ENCODE measurements at regions not wholly inside any gene's neighbourhood (a gene's known extent, or its start where the extent isn't known, plus 50 kb on each side); places are given as distances from the start of the nearest gene placed in this dataset.

- WGBS, 2 experiments (ENCODE audit: extremely low coverage in 1 of 2, insufficient coverage in 1 of 2, insufficient read length in 1 of 2, insufficient replicate concordance in 2 of 2, low coverage in 1 of 2, low lambda C conversion rate in 2 of 2, missing lambda C conversion rate in 1 of 2) = 89% methylated on average over 2 of the region's 2 CpGs; no CpG with 5 or more reads in 1 of the 2 experiments
- H3K4me3 ChIP-seq (ENCODE audit: extremely low read depth in 1 of 4, insufficient read depth in 2 of 4, low read depth in 3 of 4, low read length in 4 of 4) = no peak overlapping the region
- TF ChIP-seq CTBP2 (IDR thresholded peaks at IDR 0.05; ENCODE audit: borderline replicate concordance, insufficient read depth, insufficient read length, low read length) = no peak
- no peak for TF ChIP-seq ZNF274 (IDR thresholded peaks at IDR 0.05; ENCODE audit: borderline replicate concordance, extremely low read depth, low read length)
- no peak for TF ChIP-seq E2F6 (IDR thresholded peaks at IDR 0.05)
- no peak for TF ChIP-seq TEAD4 (IDR thresholded peaks at IDR 0.05; ENCODE audit: low read depth, low read length)
- TF ChIP-seq, protein P1, sequence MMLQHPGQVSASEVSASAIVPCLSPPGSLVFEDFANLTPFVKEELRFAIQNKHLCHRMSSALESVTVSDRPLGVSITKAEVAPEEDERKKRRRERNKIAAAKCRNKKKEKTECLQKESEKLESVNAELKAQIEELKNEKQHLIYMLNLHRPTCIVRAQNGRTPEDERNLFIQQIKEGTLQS (IDR thresholded peaks at IDR 0.05; ENCODE audit: insufficient read depth, low read depth, low read length) = no peak
- TF ChIP-seq TAF1 (IDR thresholded peaks at IDR 0.05; ENCODE audit: low read depth, low read length) = no peak
- TF ChIP-seq POU5F1 (IDR thresholded peaks at IDR 0.05; ENCODE audit: low read depth, low read length) = no peak
- TF ChIP-seq EGR1 (IDR thresholded peaks at IDR 0.05; ENCODE audit: borderline replicate concordance, low read depth, low read length) = no peak
- no peak for TF ChIP-seq SRF (IDR thresholded peaks at IDR 0.05; ENCODE audit: low read depth, low read length)
- TF ChIP-seq RNF2 (IDR thresholded peaks at IDR 0.05; ENCODE audit: borderline replicate concordance, low read depth, low read length, missing control alignments, poor library complexity, severe bottlenecking) = no peak
- no peak for TF ChIP-seq SP1 (IDR thresholded peaks at IDR 0.05; ENCODE audit: low read depth, low read length)
- no peak for TF ChIP-seq FOSL1 (IDR thresholded peaks at IDR 0.05; ENCODE audit: insufficient read depth, low read depth, low read length)
- no peak for TF ChIP-seq POLR2AphosphoS5 (IDR thresholded peaks at IDR 0.05; ENCODE audit: low read depth, low read length)
- no peak for TF ChIP-seq POLR2A (IDR thresholded peaks at IDR 0.05; ENCODE audit: control extremely low read depth in 1 of 2, low read depth in 2 of 2, low read length in 2 of 2)
These were observed 195.4 kb downstream of the LACC1 start for GRCh38 chr13:44075113-44075512.

More at GRCh38 chr13:44075113-44075512, 195.4 kb downstream of the LACC1 start:
- no peaks in the 10 kb centered on the region for H3K23me2 ChIP-seq (ENCODE audit: low read depth, low read length)
- no peak overlapping the region for H3K27ac ChIP-seq (ENCODE audit: low read depth, low read length)
- no peak overlapping the region for H2BK5ac ChIP-seq (ENCODE audit: low read depth, low read length)
- no peak overlapping the region for H2BK120ac ChIP-seq (replicated peaks; ENCODE audit: low read depth, low read length)
- ChIA-PET POLR2A (ENCODE audit: partially characterized antibody) (no interaction called here), CTCF (ENCODE audit: partially characterized antibody) (no interaction called here)
- H4K5ac ChIP-seq (ENCODE audit: insufficient read length, low read depth, low read length) = no peak overlapping the region
- H2BK15ac ChIP-seq (ENCODE audit: low read length) = no peak overlapping the region
- FAIRE-seq (no peak), DNase-seq (ENCODE audit: low read depth in 1 of 2, low spot score in 2 of 2) (no peak)
- no peaks in the 10 kb centered on the region for H3K9me3 ChIP-seq (ENCODE audit: insufficient read depth in 2 of 2, low read depth in 1 of 2, low read length in 1 of 2)
- no peaks in the 10 kb centered on the region for H3K79me1 ChIP-seq (ENCODE audit: low read depth, low read length)
- no peak overlapping the region for H4K8ac ChIP-seq (ENCODE audit: extremely low read depth, insufficient read depth, low read length)
- H3K36me3 ChIP-seq (ENCODE audit: control insufficient read depth in 2 of 4, insufficient read depth in 4 of 4, low read length in 3 of 4) = no peaks in the 10 kb centered on the region
- H3K18ac ChIP-seq (ENCODE audit: extremely low read depth, low read length) = no peak overlapping the region
- H3K79me2 ChIP-seq (ENCODE audit: control insufficient read depth in 1 of 2, insufficient read depth in 2 of 2, low read length in 2 of 2) = no peaks in the 10 kb centered on the region
- no peaks in the 10 kb centered on the region for H3K27me3 ChIP-seq (replicated peaks in 1 of 4; ENCODE audit: control insufficient read depth in 3 of 4, extremely low read depth in 1 of 4, insufficient read depth in 3 of 4, low read length in 3 of 4)
- no peak overlapping the region for H3K23ac ChIP-seq (ENCODE audit: insufficient read length)
- H3K4ac ChIP-seq (replicated peaks; ENCODE audit: insufficient read length, low read depth, low read length) = no peak overlapping the region
- peak overlapping the region; percentile 16; the same call in 1 of the 2 replicates for H2AFZ ChIP-seq (ENCODE audit: low read length)
- no peak overlapping the region for H2BK20ac ChIP-seq (ENCODE audit: low read length)
- H3K56ac ChIP-seq (replicated peaks; ENCODE audit: insufficient read length, low read depth, low read length) = no peak overlapping the region
- H3K4me1 ChIP-seq (replicated peaks in 1 of 4; ENCODE audit: control insufficient read depth in 3 of 4, insufficient read depth in 4 of 4, low read length in 3 of 4) = peaks cover 0 to 14% (median 6%) of the 10 kb centered on the region in 4 experiments; a peak in 4 of 7 replicates
- no peak overlapping the region for H3K14ac ChIP-seq (ENCODE audit: insufficient read length)
- H4K20me1 ChIP-seq (replicated peaks in 1 of 2; ENCODE audit: control insufficient read depth in 1 of 2, insufficient read depth in 2 of 2, low read length in 2 of 2) = no peaks in the 10 kb centered on the region
- no peak overlapping the region for H3K4me2 ChIP-seq (ENCODE audit: insufficient read depth in 1 of 2, low read depth in 2 of 2, low read length in 2 of 2)
- no peak overlapping the region for H2AK5ac ChIP-seq (ENCODE audit: low read depth, low read length)
- no peak overlapping the region for H3K9ac ChIP-seq (replicated peaks in 1 of 4; ENCODE audit: extremely low read depth in 1 of 4, low read depth in 3 of 4, low read length in 3 of 4)
- H4K91ac ChIP-seq (replicated peaks; ENCODE audit: insufficient read length, low read length) = no peak overlapping the region
- H2BK12ac ChIP-seq (ENCODE audit: low read depth, low read length) = no peak overlapping the region
